ENCODE measurements at regions not wholly inside any gene's neighbourhood (a gene's known extent, or its start where the extent isn't known, plus 50 kb on each side); places are given as distances from the start of the nearest gene placed in this dataset.

GRCh38 chr20:22805996-22806395 lies 221.6 kb upstream of the FOXA2 start:
- Histone ChIP-seq H2AFZ (ENCODE audit: low read depth, low read length) (no peak overlapping the region), H3K27ac (ENCODE audit: insufficient read depth, low read depth, low read length) (no peak overlapping the region), H3K9me1 (replicated peaks; ENCODE audit: control insufficient read depth, extremely low read depth, insufficient read depth, low read length) (no peaks in the 10 kb centered on the region), H4K20me1 (replicated peaks; ENCODE audit: control insufficient read depth, extremely low read depth, insufficient read depth, low read length) (no peaks in the 10 kb centered on the region), H3K79me2 (ENCODE audit: control insufficient read depth, insufficient read depth, low read length) (no peaks in the 10 kb centered on the region), H3K9ac (replicated peaks; ENCODE audit: extremely low read depth, insufficient read depth, low read length) (no peak overlapping the region), H3K4me3 (replicated peaks in 1 of 3; ENCODE audit: insufficient read depth in 1 of 3, low read depth in 1 of 3, low read length in 3 of 3) (no peak overlapping the region), H3K36me3 (ENCODE audit: control insufficient read depth in 2 of 2, extremely low read depth in 1 of 2, insufficient read depth in 2 of 2, low read length in 2 of 2) (no peaks in the 10 kb centered on the region), H3K4me2 (ENCODE audit: insufficient read depth, low read length) (no peak overlapping the region), H3K27me3 (ENCODE audit: control insufficient read depth in 2 of 2, insufficient read depth in 2 of 2, low read length in 2 of 2) (no peaks in the 10 kb centered on the region), H3K9me3 (replicated peaks; ENCODE audit: control insufficient read depth, insufficient read depth, low read length) (no peaks in the 10 kb centered on the region), H3K4me1 (ENCODE audit: control insufficient read depth, extremely low read depth, insufficient read depth, low read length) (no peaks in the 10 kb centered on the region)
- CTCF ChIA-PET, result no interaction called here
- POLR2A ChIA-PET, result no interaction called here
- dilution Hi-C loops (cut with MboI; ENCODE audit: extremely low pct_ligation_motif_present, low sequenced_read_pairs), result no loop called here
- intact Hi-C loops (cut with micrococcal nuclease), result no loop called here
- no TSS peak for BruUV-seq (replicated peaks)
- no peak for DNase-seq (ENCODE audit: low read depth, low spot score)
- TF ChIP-seq POLR2A (IDR thresholded peaks at IDR 0.05; ENCODE audit: low read depth, low read length) (no peak), MYC (IDR thresholded peaks at IDR 0.05; ENCODE audit: low read depth, low read length) (no peak), JUN (IDR thresholded peaks at IDR 0.05; ENCODE audit: borderline replicate concordance, insufficient read depth, insufficient read length, low read depth) (no peak), FOS (IDR thresholded peaks at IDR 0.05; ENCODE audit: borderline replicate concordance, insufficient read depth, low read length) (no peak), POLR2AphosphoS5 (IDR thresholded peaks at IDR 0.05; ENCODE audit: insufficient read depth, low read depth, low read length) (no peak), MAX (IDR thresholded peaks at IDR 0.05; ENCODE audit: insufficient read depth, insufficient read length) (no peak), EZH2 (IDR thresholded peaks at IDR 0.05; ENCODE audit: borderline replicate concordance, low read depth, low read length, severe bottlenecking) (no peak), GATA2 (IDR thresholded peaks at IDR 0.05; ENCODE audit: insufficient read depth, insufficient read length, low read depth, low read length) (no peak)
- TF ChIP-seq, protein P1, sequence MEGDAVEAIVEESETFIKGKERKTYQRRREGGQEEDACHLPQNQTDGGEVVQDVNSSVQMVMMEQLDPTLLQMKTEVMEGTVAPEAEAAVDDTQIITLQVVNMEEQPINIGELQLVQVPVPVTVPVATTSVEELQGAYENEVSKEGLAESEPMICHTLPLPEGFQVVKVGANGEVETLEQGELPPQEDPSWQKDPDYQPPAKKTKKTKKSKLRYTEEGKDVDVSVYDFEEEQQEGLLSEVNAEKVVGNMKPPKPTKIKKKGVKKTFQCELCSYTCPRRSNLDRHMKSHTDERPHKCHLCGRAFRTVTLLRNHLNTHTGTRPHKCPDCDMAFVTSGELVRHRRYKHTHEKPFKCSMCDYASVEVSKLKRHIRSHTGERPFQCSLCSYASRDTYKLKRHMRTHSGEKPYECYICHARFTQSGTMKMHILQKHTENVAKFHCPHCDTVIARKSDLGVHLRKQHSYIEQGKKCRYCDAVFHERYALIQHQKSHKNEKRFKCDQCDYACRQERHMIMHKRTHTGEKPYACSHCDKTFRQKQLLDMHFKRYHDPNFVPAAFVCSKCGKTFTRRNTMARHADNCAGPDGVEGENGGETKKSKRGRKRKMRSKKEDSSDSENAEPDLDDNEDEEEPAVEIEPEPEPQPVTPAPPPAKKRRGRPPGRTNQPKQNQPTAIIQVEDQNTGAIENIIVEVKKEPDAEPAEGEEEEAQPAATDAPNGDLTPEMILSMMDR (IDR thresholded peaks at IDR 0.05; ENCODE audit: extremely low read depth in 1 of 2, insufficient read depth in 1 of 2, low read depth in 1 of 2, low read length in 2 of 2), result no peak
- FAIRE-seq, result no peak

Measured in endothelial cell of umbilical vein (primary cell).